Umbilical cord (tissue), 1 donor: ENCODE measurements at regions not wholly inside any gene's neighbourhood (a gene's known extent, or its start where the extent isn't known, plus 50 kb on each side); places are given as distances from the start of the nearest gene placed in this dataset.
"Not testable (repeated sequence)": the region's sequence is repeated elsewhere in the genome, so short reads cannot be mapped to it uniquely, and the experiment has no call there.

Source experiments
- DNase-seq: peaks from one replicate; pipeline ENCODE4 v3.0.0-alpha.2; 2015; ENCODE audit warnings: low spot score

GRCh38 chr6:130494729-130495128 lies 128.9 kb downstream of the TMEM200A start:
- DNase-seq, result no peak

- DNase-seq, result peak; percentile 73
Observed at GRCh38 chr6:130500693-130501092, 134.9 kb downstream of the TMEM200A start.

- DNase-seq, result no peak
Observed at GRCh38 chr6:130503146-130503545, 137.3 kb downstream of the TMEM200A start.

GRCh38 chr6:130505808-130506598 lies 140.2 kb downstream of the TMEM200A start:
- no peak for DNase-seq

GRCh38 chr6:130507005-130507665 lies 141.3 kb downstream of the TMEM200A start:
- DNase-seq, result not testable (repeated sequence)

- peak; percentile 17 for DNase-seq
Observed at GRCh38 chr6:130507666-130508028, 141.8 kb downstream of the TMEM200A start.

- DNase-seq, result no peak
Observed at GRCh38 chr6:130513770-130514169, 148.0 kb downstream of the TMEM200A start.

- DNase-seq, result no peak
Observed at GRCh38 chr6:130514712-130515111, 148.9 kb downstream of the TMEM200A start.

- no peak for DNase-seq
Observed at GRCh38 chr6:130515306-130515705, 149.5 kb downstream of the TMEM200A start.

- no peak for DNase-seq
Observed at GRCh38 chr6:130516604-130517003, 150.8 kb downstream of the TMEM200A start.

GRCh38 chr6:130517444-130517931 lies 151.7 kb downstream of the TMEM200A start:
- DNase-seq, result no peak

- no peak for DNase-seq
Observed at GRCh38 chr6:130518588-130518987, 152.8 kb downstream of the TMEM200A start.

GRCh38 chr6:130520221-130520620 lies 154.4 kb downstream of the TMEM200A start:
- DNase-seq, result no peak

GRCh38 chr6:130520801-130521200 lies 155.0 kb downstream of the TMEM200A start:
- no peak for DNase-seq

GRCh38 chr6:130524552-130524951 lies 158.7 kb downstream of the TMEM200A start:
- DNase-seq, result no peak

- peak; percentile 10 for DNase-seq
Observed at GRCh38 chr6:130525408-130525807, 159.6 kb downstream of the TMEM200A start.

GRCh38 chr6:130526466-130526865 lies 160.6 kb downstream of the TMEM200A start:
- no peak for DNase-seq

GRCh38 chr6:130527173-130527572 lies 161.4 kb downstream of the TMEM200A start:
- DNase-seq, result no peak

- DNase-seq, result no peak
Observed at GRCh38 chr6:130529569-130530149, 163.8 kb downstream of the TMEM200A start.

- no peak for DNase-seq
Observed at GRCh38 chr6:130534627-130535026, 168.8 kb downstream of the TMEM200A start.

GRCh38 chr6:130535242-130535641 lies 169.4 kb downstream of the TMEM200A start:
- no peak for DNase-seq

- DNase-seq, result no peak
Observed at GRCh38 chr6:130537447-130537846, 171.6 kb downstream of the TMEM200A start.

- no peak for DNase-seq
Observed at GRCh38 chr6:130547723-130548122, 181.9 kb downstream of the TMEM200A start.
